SH-SY5Y (cell line): ENCODE measurements at regions not wholly inside any gene's neighbourhood (a gene's known extent, or its start where the extent isn't known, plus 50 kb on each side); places are given as distances from the start of the nearest gene placed in this dataset.

Source experiments
- GATA2 ChIP-seq: IDR thresholded peaks from 2 replicates; pipeline ENCODE4 v1.6.1; 2011; ENCODE audit warnings: mild to moderate bottlenecking, low read depth, low read length
- GATA3 ChIP-seq: IDR thresholded peaks from 2 replicates; pipeline ENCODE4 v1.6.1; 2011; ENCODE audit warnings: low read depth, mild to moderate bottlenecking, low read length, moderate library complexity

DNA sequence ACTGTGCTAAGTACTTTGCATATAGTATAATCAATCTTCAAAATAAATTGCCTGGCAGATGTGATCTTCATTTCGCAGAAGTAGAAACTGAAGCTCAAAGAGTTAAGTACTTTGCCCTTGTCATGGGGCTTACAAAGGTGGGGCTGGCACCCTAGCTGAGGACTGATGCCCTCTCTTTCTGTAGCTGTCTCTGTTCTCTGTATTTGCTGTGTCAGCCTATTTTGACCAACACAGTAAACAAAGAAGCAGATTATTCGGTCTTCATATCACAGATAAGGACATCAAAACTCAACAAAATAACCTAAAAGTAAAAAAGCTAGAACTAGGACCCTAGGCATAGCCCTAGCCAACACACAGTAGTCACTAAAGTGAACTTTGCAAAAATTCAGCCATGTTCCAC, 570.5 kb upstream of the TENM3 start:
- TF ChIP-seq GATA2 = no peak
- TF ChIP-seq GATA3 = no peak
